HG03457 (cell line): ENCODE measurements at regions not wholly inside any gene's neighbourhood (a gene's known extent, or its start where the extent isn't known, plus 50 kb on each side); places are given as distances from the start of the nearest gene placed in this dataset.

Experiments
- ATAC-seq: cut with Tn5 transposase; IDR thresholded peaks from one replicate; pipeline ENCODE4 v1.9.1; 2021; ENCODE audit warnings: moderate number of reproducible peaks; ENCODE audit not compliant: unreplicated experiment

- no peak for ATAC-seq
Observed at GRCh38 chr2:16006537-16007166, 66.3 kb downstream of the MYCN start.

GRCh38 chr2:16005816-16006536 is 65.6 kb downstream of the MYCN start:
- ATAC-seq, result no peak

GRCh38 chr2:16005389-16005788 is 65.0 kb downstream of the MYCN start:
- ATAC-seq, result no peak

- ATAC-seq, result no peak
Observed at GRCh38 chr2:16003809-16004208, 63.5 kb downstream of the MYCN start.

GRCh38 chr2:16003152-16003551 is 62.8 kb downstream of the MYCN start:
- ATAC-seq, result no peak

GRCh38 chr2:16002575-16002974 is 62.2 kb downstream of the MYCN start:
- no peak for ATAC-seq

- ATAC-seq, result no peak
Observed at GRCh38 chr2:16002144-16002543, 61.8 kb downstream of the MYCN start.

- no peak for ATAC-seq
Observed at GRCh38 chr2:16000642-16001041, 60.3 kb downstream of the MYCN start.

- ATAC-seq, result no peak
Observed at GRCh38 chr2:15999596-16000469, 59.5 kb downstream of the MYCN start.

GRCh38 chr2:15997728-15998280 is 57.5 kb downstream of the MYCN start:
- ATAC-seq, result no peak

- ATAC-seq, result no peak
Observed at GRCh38 chr2:15996536-15997423, 56.4 kb downstream of the MYCN start.
